Muscle layer of colon (tissue), 2 donors: ENCODE measurements at regions not wholly inside any gene's neighbourhood (a gene's known extent, or its start where the extent isn't known, plus 50 kb on each side); places are given as distances from the start of the nearest gene placed in this dataset.
"Not testable (repeated sequence)": the region's sequence is repeated elsewhere in the genome, so short reads cannot be mapped to it uniquely, and the experiment has no call there.

Experiments
- H3K27ac ChIP-seq: one replicate; pipeline ENCODE4 v1.7.0; 2013; ENCODE audit warnings: low read depth, mild to moderate bottlenecking, low read length, moderate library complexity
- H3K27me3 ChIP-seq, 2 donors: one replicate each; pipeline ENCODE4 v1.7.0; 2013; ENCODE audit warnings: low read length in 2 of 2, mild to moderate bottlenecking in 2 of 2; ENCODE audit not compliant: insufficient read depth in 2 of 2, control insufficient read depth in 1 of 2
- H3K36me3 ChIP-seq: one replicate; pipeline ENCODE4 v1.7.0; 2013; ENCODE audit warnings: mild to moderate bottlenecking, low read length; ENCODE audit not compliant: insufficient read depth
- H3K4me1 ChIP-seq: one replicate; pipeline ENCODE4 v1.7.0; 2013; ENCODE audit warnings: mild to moderate bottlenecking, low read length; ENCODE audit not compliant: insufficient read depth
- H3K4me3 ChIP-seq, 2 donors: one replicate each; pipeline ENCODE4 v1.7.0; 2013; ENCODE audit warnings: low read length in 2 of 2, low read depth in 1 of 2, mild to moderate bottlenecking in 1 of 2, moderate library complexity in 1 of 2
- H3K9ac ChIP-seq: one replicate; pipeline ENCODE4 v1.7.0; 2013; ENCODE audit warnings: low read length
- H3K9me3 ChIP-seq: one replicate; pipeline ENCODE4 v1.7.0; 2013; ENCODE audit warnings: mild to moderate bottlenecking, low read length
- donor health status: abdominal sarcoma.
- donor health status: Adenocarcinoma of cecum.

GRCh38 chr1:68812333-68812732 is 315.5 kb upstream of the DEPDC1 start:
- H3K27ac ChIP-seq, result no peak overlapping the region
- no peaks in the 10 kb centered on the region for H3K36me3 ChIP-seq
- no peaks in the 10 kb centered on the region for H3K4me1 ChIP-seq
- H3K4me3 ChIP-seq, result no peak overlapping the region
- H3K9ac ChIP-seq, result no peak overlapping the region
- no peaks in the 10 kb centered on the region for H3K9me3 ChIP-seq
- no peaks in the 10 kb centered on the region for H3K27me3 ChIP-seq

- no peaks in the 10 kb centered on the region for H3K27me3 ChIP-seq
- no peaks in the 10 kb centered on the region for H3K9me3 ChIP-seq
- no peak overlapping the region for H3K4me3 ChIP-seq
- H3K27ac ChIP-seq, result no peak overlapping the region
- no peaks in the 10 kb centered on the region for H3K4me1 ChIP-seq
- no peaks in the 10 kb centered on the region for H3K36me3 ChIP-seq
- no peak overlapping the region for H3K9ac ChIP-seq
Measured at GRCh38 chr1:68814067-68814466, 317.2 kb upstream of the DEPDC1 start.

GRCh38 chr1:68815632-68816031 is 318.8 kb upstream of the DEPDC1 start:
- no peak overlapping the region for H3K9ac ChIP-seq
- no peaks in the 10 kb centered on the region for H3K4me1 ChIP-seq
- H3K27me3 ChIP-seq, result no peaks in the 10 kb centered on the region
- no peak overlapping the region for H3K4me3 ChIP-seq
- no peak overlapping the region for H3K27ac ChIP-seq
- H3K36me3 ChIP-seq, result no peaks in the 10 kb centered on the region
- no peaks in the 10 kb centered on the region for H3K9me3 ChIP-seq

- not testable (repeated sequence) for H3K9me3 ChIP-seq, H3K9ac ChIP-seq, H3K27me3 ChIP-seq, H3K4me1 ChIP-seq, H3K36me3 ChIP-seq, H3K27ac ChIP-seq, H3K4me3 ChIP-seq
Measured at GRCh38 chr1:68817505-68818210, 320.8 kb upstream of the DEPDC1 start.

GRCh38 chr1:68819190-68819829 is 322.4 kb upstream of the DEPDC1 start:
- no peaks in the 10 kb centered on the region for H3K4me1 ChIP-seq
- no peaks in the 10 kb centered on the region for H3K9me3 ChIP-seq
- H3K9ac ChIP-seq, result no peak overlapping the region
- H3K4me3 ChIP-seq, result no peak overlapping the region
- no peak overlapping the region for H3K27ac ChIP-seq
- no peaks in the 10 kb centered on the region for H3K27me3 ChIP-seq
- no peaks in the 10 kb centered on the region for H3K36me3 ChIP-seq

GRCh38 chr1:68820151-68820550 is 323.3 kb upstream of the DEPDC1 start:
- Histone ChIP-seq H3K4me1 (no peaks in the 10 kb centered on the region), H3K4me3 (no peak overlapping the region), H3K9me3 (no peaks in the 10 kb centered on the region), H3K9ac (no peak overlapping the region), H3K27ac (no peak overlapping the region), H3K36me3 (no peaks in the 10 kb centered on the region), H3K27me3 (no peaks in the 10 kb centered on the region)

- Histone ChIP-seq H3K36me3 (no peaks in the 10 kb centered on the region), H3K27me3 (no peaks in the 10 kb centered on the region), H3K27ac (no peak overlapping the region), H3K4me1 (no peaks in the 10 kb centered on the region), H3K9ac (no peak overlapping the region), H3K4me3 (no peak overlapping the region), H3K9me3 (peaks cover 4% of the 10 kb centered on the region)
Measured at GRCh38 chr1:68826836-68827235, 330.0 kb upstream of the DEPDC1 start.

GRCh38 chr1:68827261-68827660 is 330.4 kb upstream of the DEPDC1 start:
- H3K27me3 ChIP-seq, result no peaks in the 10 kb centered on the region
- no peak overlapping the region for H3K27ac ChIP-seq
- H3K4me3 ChIP-seq, result no peak overlapping the region
- H3K9ac ChIP-seq, result no peak overlapping the region
- peaks cover 4% of the 10 kb centered on the region for H3K9me3 ChIP-seq
- H3K36me3 ChIP-seq, result no peaks in the 10 kb centered on the region
- H3K4me1 ChIP-seq, result no peaks in the 10 kb centered on the region

GRCh38 chr1:68828013-68828412 is 331.1 kb upstream of the DEPDC1 start:
- H3K27ac ChIP-seq, result no peak overlapping the region
- no peaks in the 10 kb centered on the region for H3K4me1 ChIP-seq
- H3K36me3 ChIP-seq, result no peaks in the 10 kb centered on the region
- H3K4me3 ChIP-seq, result no peak overlapping the region
- H3K27me3 ChIP-seq, result no peaks in the 10 kb centered on the region
- no peak overlapping the region for H3K9ac ChIP-seq
- peaks cover 4% of the 10 kb centered on the region for H3K9me3 ChIP-seq

GRCh38 chr1:68831281-68831680 is 334.4 kb upstream of the DEPDC1 start:
- no peaks in the 10 kb centered on the region for H3K27me3 ChIP-seq
- no peak overlapping the region for H3K27ac ChIP-seq
- no peaks in the 10 kb centered on the region for H3K4me1 ChIP-seq
- no peak overlapping the region for H3K4me3 ChIP-seq
- H3K9ac ChIP-seq, result no peak overlapping the region
- no peaks in the 10 kb centered on the region for H3K36me3 ChIP-seq
- peaks cover 4% of the 10 kb centered on the region for H3K9me3 ChIP-seq

- Histone ChIP-seq H3K4me1 (no peaks in the 10 kb centered on the region), H3K27ac (no peak overlapping the region), H3K4me3 (no peak overlapping the region), H3K9ac (no peak overlapping the region), H3K36me3 (no peaks in the 10 kb centered on the region), H3K27me3 (no peaks in the 10 kb centered on the region), H3K9me3 (no peaks in the 10 kb centered on the region)
Measured at GRCh38 chr1:68848017-68848416, 351.1 kb upstream of the DEPDC1 start.

GRCh38 chr1:68868606-68869005 is 371.7 kb upstream of the DEPDC1 start:
- no peak overlapping the region for H3K27ac ChIP-seq
- no peaks in the 10 kb centered on the region for H3K27me3 ChIP-seq
- no peaks in the 10 kb centered on the region for H3K4me1 ChIP-seq
- H3K9me3 ChIP-seq, result no peaks in the 10 kb centered on the region
- no peaks in the 10 kb centered on the region for H3K36me3 ChIP-seq
- H3K4me3 ChIP-seq, result no peak overlapping the region
- H3K9ac ChIP-seq, result no peak overlapping the region
